Loucy (cell line): ENCODE measurements at regions not wholly inside any gene's neighbourhood (a gene's known extent, or its start where the extent isn't known, plus 50 kb on each side); places are given as distances from the start of the nearest gene placed in this dataset.

ENCODE experiments used
- EZH2phosphoT487 ChIP-seq: fragments of 200-600 bp; IDR thresholded peaks from 2 replicates; pipeline ENCODE4 v1.6.1; 2018; ENCODE audit warnings: antibody characterized with exemption, mild to moderate bottlenecking, moderate library complexity, borderline replicate concordance
- TF ChIP-seq, protein P1 (sequence below): fragments of 200-600 bp; sonication (generic); conservative IDR thresholded peaks from 2 replicates; pipeline ENCODE4 v1.5.1; 2014; ENCODE audit warnings: mild to moderate bottlenecking, antibody characterized with exemption, low read length

DNA sequence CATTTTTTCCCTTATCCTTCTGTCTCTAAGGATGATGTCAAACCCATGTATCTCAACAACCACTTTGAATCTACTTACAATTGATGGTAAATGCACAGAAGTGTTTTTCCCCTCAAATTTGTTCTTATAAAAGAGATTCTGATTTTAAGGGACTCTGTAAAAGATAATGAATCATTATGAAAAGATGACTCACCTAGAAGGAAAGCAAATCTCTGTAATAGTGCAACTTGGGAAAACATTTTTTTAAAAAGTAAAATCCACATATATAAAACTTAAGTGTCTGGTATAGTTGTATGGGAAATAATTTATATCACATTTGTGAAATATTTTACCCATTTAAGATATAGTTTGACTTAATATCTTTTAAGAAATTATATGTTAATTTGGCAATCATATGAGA is 137.0 kb downstream of the TINAG start:
- TF ChIP-seq, protein P1, sequence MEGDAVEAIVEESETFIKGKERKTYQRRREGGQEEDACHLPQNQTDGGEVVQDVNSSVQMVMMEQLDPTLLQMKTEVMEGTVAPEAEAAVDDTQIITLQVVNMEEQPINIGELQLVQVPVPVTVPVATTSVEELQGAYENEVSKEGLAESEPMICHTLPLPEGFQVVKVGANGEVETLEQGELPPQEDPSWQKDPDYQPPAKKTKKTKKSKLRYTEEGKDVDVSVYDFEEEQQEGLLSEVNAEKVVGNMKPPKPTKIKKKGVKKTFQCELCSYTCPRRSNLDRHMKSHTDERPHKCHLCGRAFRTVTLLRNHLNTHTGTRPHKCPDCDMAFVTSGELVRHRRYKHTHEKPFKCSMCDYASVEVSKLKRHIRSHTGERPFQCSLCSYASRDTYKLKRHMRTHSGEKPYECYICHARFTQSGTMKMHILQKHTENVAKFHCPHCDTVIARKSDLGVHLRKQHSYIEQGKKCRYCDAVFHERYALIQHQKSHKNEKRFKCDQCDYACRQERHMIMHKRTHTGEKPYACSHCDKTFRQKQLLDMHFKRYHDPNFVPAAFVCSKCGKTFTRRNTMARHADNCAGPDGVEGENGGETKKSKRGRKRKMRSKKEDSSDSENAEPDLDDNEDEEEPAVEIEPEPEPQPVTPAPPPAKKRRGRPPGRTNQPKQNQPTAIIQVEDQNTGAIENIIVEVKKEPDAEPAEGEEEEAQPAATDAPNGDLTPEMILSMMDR: no peak
- no peak for TF ChIP-seq EZH2phosphoT487
